PFSK-1 (cell line): ENCODE measurements at regions not wholly inside any gene's neighbourhood (a gene's known extent, or its start where the extent isn't known, plus 50 kb on each side); places are given as distances from the start of the nearest gene placed in this dataset.

Source experiments
- FOXP2 ChIP-seq: optimal IDR thresholded peaks from 2 replicates; pipeline ENCODE3; 2011; ENCODE audit warnings: borderline replicate concordance, control low read depth, inconsistent platforms; ENCODE audit not compliant: insufficient read depth; ENCODE audit errors: extremely low read length, extremely low read depth
- POLR2AphosphoS5 ChIP-seq: IDR thresholded peaks from 2 replicates; pipeline ENCODE4 v1.6.1; 2012; ENCODE audit warnings: low read depth, mild to moderate bottlenecking, control low read depth, low read length, moderate library complexity
- REST ChIP-seq, 2 experiments: IDR thresholded peaks; 2 replicates each; pipeline versions ENCODE4 v1.6.1 to v1.8.0; 2011 to 2012; ENCODE audit warnings: low read depth in 2 of 2, low read length in 2 of 2, control low read depth in 1 of 2, inconsistent platforms in 1 of 2, mild to moderate bottlenecking in 1 of 2, moderate library complexity in 1 of 2; ENCODE audit not compliant: insufficient read depth in 1 of 2
- SIN3A ChIP-seq: IDR thresholded peaks from 2 replicates; pipeline ENCODE4 v1.6.1; 2012; ENCODE audit warnings: mild to moderate bottlenecking, low read length, moderate library complexity, borderline replicate concordance; ENCODE audit not compliant: insufficient read depth
- TAF1 ChIP-seq: IDR thresholded peaks from 2 replicates; pipeline ENCODE4 v1.6.1; 2012; ENCODE audit warnings: low read length, control low read depth, borderline replicate concordance; ENCODE audit not compliant: insufficient read depth

- TF ChIP-seq POLR2AphosphoS5 (no peak), SIN3A (no peak), REST (IDR thresholded peaks at IDR 0.05; ENCODE audit: insufficient read depth in 1 of 2, low read depth in 2 of 2, low read length in 2 of 2) (no peak), TAF1 (no peak), FOXP2 (no peak)
Measured at GRCh38 chr12:115583591-115583990, 693.9 kb downstream of the MED13L start.

DNA sequence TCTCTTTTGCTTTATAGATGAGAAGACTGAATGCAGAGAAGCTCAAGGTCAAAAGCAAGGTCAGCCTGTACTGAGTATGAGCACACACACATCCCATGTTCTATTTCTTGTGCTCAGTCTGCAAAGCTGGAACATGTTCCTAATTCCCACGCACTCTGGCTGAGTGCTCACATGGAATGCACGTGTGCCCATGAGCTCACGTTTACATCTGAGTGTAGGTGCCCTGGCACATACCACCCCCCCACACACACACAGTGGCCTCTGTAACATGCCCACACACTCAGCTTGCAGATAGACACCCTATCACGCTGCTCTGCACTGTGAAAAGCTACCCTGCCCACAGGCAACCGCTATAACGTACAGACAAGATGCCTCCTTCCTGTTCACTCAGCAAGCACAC is 700.1 kb downstream of the MED13L start:
- TF ChIP-seq REST (IDR thresholded peaks at IDR 0.05; ENCODE audit: insufficient read depth in 1 of 2, low read depth in 2 of 2, low read length in 2 of 2) (no peak), TAF1 (no peak), POLR2AphosphoS5 (no peak), SIN3A (no peak), FOXP2 (no peak)

GRCh38 chr12:115574826-115575225 is 702.7 kb downstream of the MED13L start:
- no peak for TF ChIP-seq SIN3A
- no peak for TF ChIP-seq FOXP2
- no peak for TF ChIP-seq POLR2AphosphoS5
- no peak for TF ChIP-seq TAF1

- no peak for TF ChIP-seq POLR2AphosphoS5
- no peak for TF ChIP-seq SIN3A
- no peak for TF ChIP-seq FOXP2
- no peak for TF ChIP-seq TAF1
- no peak for TF ChIP-seq REST (IDR thresholded peaks at IDR 0.05; ENCODE audit: insufficient read depth in 1 of 2, low read depth in 2 of 2, low read length in 2 of 2)
Measured at GRCh38 chr12:115572440-115572839, 705.1 kb downstream of the MED13L start.

DNA sequence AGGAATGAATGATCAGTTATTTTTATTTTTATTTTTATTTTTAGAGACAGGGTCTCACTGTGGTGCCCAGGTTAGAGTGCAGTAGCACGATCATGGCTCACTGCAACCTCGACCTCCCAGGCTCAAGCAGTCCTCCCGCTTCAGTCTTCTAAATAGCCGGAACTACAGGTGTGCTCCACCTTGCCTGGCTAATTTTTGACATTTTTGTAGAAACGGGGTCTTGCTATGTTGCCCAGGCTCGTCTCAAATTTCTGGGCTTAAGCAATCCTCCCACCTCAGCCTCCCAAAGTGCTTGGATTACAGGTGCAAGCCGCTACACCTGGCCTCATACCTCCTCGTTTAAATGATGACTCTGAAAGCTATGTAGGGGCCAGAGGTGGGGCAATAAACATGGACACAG is 706.0 kb downstream of the MED13L start:
- TF ChIP-seq FOXP2, result no peak
- no peak for TF ChIP-seq SIN3A
- no peak for TF ChIP-seq REST (IDR thresholded peaks at IDR 0.05; ENCODE audit: insufficient read depth in 1 of 2, low read depth in 2 of 2, low read length in 2 of 2)
- no peak for TF ChIP-seq TAF1
- no peak for TF ChIP-seq POLR2AphosphoS5
